ENCODE measurements at regions not wholly inside any gene's neighbourhood (a gene's known extent, or its start where the extent isn't known, plus 50 kb on each side); places are given as distances from the start of the nearest gene placed in this dataset.

- H3K4me1 ChIP-seq (ENCODE audit: insufficient read depth) = no peaks in the 10 kb centered on the region
- no peaks in the 10 kb centered on the region for H4K20me1 ChIP-seq (ENCODE audit: insufficient read depth)
- no peak overlapping the region for H3K27ac ChIP-seq
- no peak overlapping the region for H2AFZ ChIP-seq
- no peak for DNase-seq
- TF ChIP-seq EZH2phosphoT487 (IDR thresholded peaks at IDR 0.05; ENCODE audit: insufficient read depth, low read depth) (no peak), EZH2 (IDR thresholded peaks at IDR 0.05; ENCODE audit: insufficient read depth, poor library complexity, severe bottlenecking) (no peak)
- H3F3A ChIP-seq (ENCODE audit: insufficient read depth) = no peaks in the 10 kb centered on the region
- 24 to 34% methylated on average over 4 of the region's 4 CpGs for WGBS, 2 experiments (ENCODE audit: low coverage in 1 of 2, low lambda C conversion rate in 2 of 2, missing lambda C conversion rate in 2 of 2)
- no peak overlapping the region for H3K9ac ChIP-seq
- no peak overlapping the region for H3K4me3 ChIP-seq
- no peaks in the 10 kb centered on the region; the same call in 1 of the 2 replicates for H3K27me3 ChIP-seq (replicated peaks; ENCODE audit: insufficient read depth)
- H3K9me3 ChIP-seq (ENCODE audit: low read depth) = no peaks in the 10 kb centered on the region
- H3K9me2 ChIP-seq (ENCODE audit: insufficient read depth) = no peaks in the 10 kb centered on the region
- no peak overlapping the region for H3K4me2 ChIP-seq (ENCODE audit: unreplicated experiment)
- in situ Hi-C loops (cut with MboI) = loop anchor here (25.0 kb wide), 2 partner anchors 521 to 996 kb away; partner anchors contain the start of gene ZNF521
- no peaks in the 10 kb centered on the region for H3K79me2 ChIP-seq (ENCODE audit: insufficient read depth)
- no peaks in the 10 kb centered on the region for H3K36me3 ChIP-seq (ENCODE audit: low read depth)
Observed at GRCh38 chr18:25883091-25883490, 207.3 kb downstream of the SS18 start.

- H3K9ac ChIP-seq = no peak overlapping the region
- H3K9me2 ChIP-seq (ENCODE audit: insufficient read depth) = no peaks in the 10 kb centered on the region
- in situ Hi-C loops (cut with MboI) = loop anchor here (25.0 kb wide), 2 partner anchors 519 to 994 kb away; partner anchors contain the start of gene ZNF521
- no peaks in the 10 kb centered on the region for H3F3A ChIP-seq (ENCODE audit: insufficient read depth)
- no peak overlapping the region for H3K4me3 ChIP-seq
- no peak overlapping the region for H2AFZ ChIP-seq
- no peak overlapping the region for H3K4me2 ChIP-seq (ENCODE audit: unreplicated experiment)
- H3K9me3 ChIP-seq (ENCODE audit: low read depth) = no peaks in the 10 kb centered on the region
- no peak for DNase-seq
- no peak for TF ChIP-seq EZH2 (IDR thresholded peaks at IDR 0.05; ENCODE audit: insufficient read depth, poor library complexity, severe bottlenecking)
- TF ChIP-seq EZH2phosphoT487 (IDR thresholded peaks at IDR 0.05; ENCODE audit: insufficient read depth, low read depth) = no peak
- H3K36me3 ChIP-seq (ENCODE audit: low read depth) = no peaks in the 10 kb centered on the region
- H3K27ac ChIP-seq = no peak overlapping the region
- H3K27me3 ChIP-seq (replicated peaks; ENCODE audit: insufficient read depth) = no peaks in the 10 kb centered on the region; the same call in 1 of the 2 replicates
- H3K79me2 ChIP-seq (ENCODE audit: insufficient read depth) = no peaks in the 10 kb centered on the region
- no peaks in the 10 kb centered on the region for H4K20me1 ChIP-seq (ENCODE audit: insufficient read depth)
- no peaks in the 10 kb centered on the region for H3K4me1 ChIP-seq (ENCODE audit: insufficient read depth)
- WGBS, 2 experiments (ENCODE audit: low coverage in 1 of 2, low lambda C conversion rate in 2 of 2, missing lambda C conversion rate in 2 of 2) = 42 to 55% methylated on average over 2 of the region's 2 CpGs
Observed at GRCh38 chr18:25881149-25881548, 209.3 kb downstream of the SS18 start.

- 75% methylated on average over 3 of the region's 3 CpGs for WGBS, 2 experiments (ENCODE audit: low coverage in 1 of 2, low lambda C conversion rate in 2 of 2, missing lambda C conversion rate in 2 of 2)
- Histone ChIP-seq H3K27me3 (replicated peaks; ENCODE audit: insufficient read depth) (no peaks in the 10 kb centered on the region), H3F3A (ENCODE audit: insufficient read depth) (no peaks in the 10 kb centered on the region), H3K4me3 (no peak overlapping the region), H2AFZ (no peak overlapping the region), H3K79me2 (ENCODE audit: insufficient read depth) (no peaks in the 10 kb centered on the region), H3K4me1 (ENCODE audit: insufficient read depth) (no peaks in the 10 kb centered on the region), H3K36me3 (ENCODE audit: low read depth) (no peaks in the 10 kb centered on the region), H3K4me2 (ENCODE audit: unreplicated experiment) (no peak overlapping the region), H3K9me2 (ENCODE audit: insufficient read depth) (no peaks in the 10 kb centered on the region), H4K20me1 (ENCODE audit: insufficient read depth) (no peaks in the 10 kb centered on the region), H3K9ac (no peak overlapping the region), H3K27ac (no peak overlapping the region), H3K9me3 (ENCODE audit: low read depth) (no peaks in the 10 kb centered on the region)
- in situ Hi-C loops (cut with MboI) = loop anchor here (25.0 kb wide), 2 partner anchors 518 to 993 kb away; partner anchors contain the start of gene ZNF521
- DNase-seq = no peak
- TF ChIP-seq EZH2 (IDR thresholded peaks at IDR 0.05; ENCODE audit: insufficient read depth, poor library complexity, severe bottlenecking) = no peak
- no peak for TF ChIP-seq EZH2phosphoT487 (IDR thresholded peaks at IDR 0.05; ENCODE audit: insufficient read depth, low read depth)
Observed at GRCh38 chr18:25880441-25880840, 210.0 kb downstream of the SS18 start.

GRCh38 chr18:25876330-25876948 is 214.0 kb downstream of the SS18 start:
- H3K4me1 ChIP-seq (ENCODE audit: insufficient read depth) = no peaks in the 10 kb centered on the region
- DNase-seq = no peak
- 32 to 33% methylated on average over 7 of the region's 7 CpGs for WGBS, 2 experiments (ENCODE audit: low coverage in 1 of 2, low lambda C conversion rate in 2 of 2, missing lambda C conversion rate in 2 of 2)
- no peaks in the 10 kb centered on the region for H3K36me3 ChIP-seq (ENCODE audit: low read depth)
- no peaks in the 10 kb centered on the region for H3K9me2 ChIP-seq (ENCODE audit: insufficient read depth)
- no peaks in the 10 kb centered on the region for H3F3A ChIP-seq (ENCODE audit: insufficient read depth)
- H3K27me3 ChIP-seq (replicated peaks; ENCODE audit: insufficient read depth) = peaks cover 7% of the 10 kb centered on the region; the same call in 1 of the 2 replicates
- H3K9ac ChIP-seq = no peak overlapping the region
- H3K27ac ChIP-seq = no peak overlapping the region
- no peaks in the 10 kb centered on the region for H3K79me2 ChIP-seq (ENCODE audit: insufficient read depth)
- no peaks in the 10 kb centered on the region for H4K20me1 ChIP-seq (ENCODE audit: insufficient read depth)
- TF ChIP-seq EZH2phosphoT487 (IDR thresholded peaks at IDR 0.05; ENCODE audit: insufficient read depth, low read depth) (no peak), EZH2 (IDR thresholded peaks at IDR 0.05; ENCODE audit: insufficient read depth, poor library complexity, severe bottlenecking) (no peak)
- H3K4me3 ChIP-seq = no peak overlapping the region
- H3K4me2 ChIP-seq (ENCODE audit: unreplicated experiment) = no peak overlapping the region
- no peaks in the 10 kb centered on the region for H3K9me3 ChIP-seq (ENCODE audit: low read depth)
- H2AFZ ChIP-seq = no peak overlapping the region
- in situ Hi-C loops (cut with MboI) = loop anchor here (25.0 kb wide), 2 partner anchors 514 to 989 kb away; partner anchors contain the start of gene ZNF521

Measured in GM23248 (cell line).